ENCODE measurements at regions not wholly inside any gene's neighbourhood (a gene's known extent, or its start where the extent isn't known, plus 50 kb on each side); places are given as distances from the start of the nearest gene placed in this dataset.
A peak's percentile ranks its signal among the peaks of the same experiment; 100 is the strongest.
"Not testable (repeated sequence)": the region's sequence is repeated elsewhere in the genome, so short reads cannot be mapped to it uniquely, and the experiment has no call there.

GRCh38 chr9:41741173-41741572, 388.1 kb downstream of the CNTNAP3B start:
- WGBS, 3 donors = 7 to 12% (median 9%) methylated on average over 3 of the region's 5 CpGs
- not testable (repeated sequence) for H3K9me3 ChIP-seq (ENCODE audit: control insufficient read depth in 2 of 2, insufficient read depth in 1 of 2, low read depth in 1 of 2, low read length in 1 of 2); H3K27me3 ChIP-seq (ENCODE audit: control insufficient read depth in 3 of 3, insufficient read depth in 3 of 3, low read length in 3 of 3); H3K4me1 ChIP-seq (ENCODE audit: control insufficient read depth in 3 of 3, insufficient read depth in 2 of 3, low read depth in 1 of 3, low read length in 2 of 3); FAIRE-seq; DNase-seq; H3K36me3 ChIP-seq (ENCODE audit: control insufficient read depth in 3 of 3, insufficient read depth in 2 of 3, low read depth in 1 of 3, low read length in 3 of 3); H3K4me3 ChIP-seq (ENCODE audit: low read depth in 1 of 3, low read length in 3 of 3)
- H3K27ac ChIP-seq (ENCODE audit: low read depth in 1 of 3, low read length in 2 of 3) = peak overlapping the region in 1 of 3 donors; percentile 24

- FAIRE-seq; H3K9me3 ChIP-seq (ENCODE audit: control insufficient read depth in 2 of 2, insufficient read depth in 1 of 2, low read depth in 1 of 2, low read length in 1 of 2); H3K36me3 ChIP-seq (ENCODE audit: control insufficient read depth in 3 of 3, insufficient read depth in 2 of 3, low read depth in 1 of 3, low read length in 3 of 3); H3K4me3 ChIP-seq (ENCODE audit: low read depth in 1 of 3, low read length in 3 of 3); DNase-seq; H3K27me3 ChIP-seq (ENCODE audit: control insufficient read depth in 3 of 3, insufficient read depth in 3 of 3, low read length in 3 of 3); H3K27ac ChIP-seq (ENCODE audit: low read depth in 1 of 3, low read length in 2 of 3); H3K4me1 ChIP-seq (ENCODE audit: control insufficient read depth in 3 of 3, insufficient read depth in 2 of 3, low read depth in 1 of 3, low read length in 2 of 3): not testable (repeated sequence)
- WGBS, 3 donors = 85 to 95% (median 91%) methylated on average over 5 of the region's 5 CpGs
Observed at GRCh38 chr9:41738681-41739080, 390.5 kb downstream of the CNTNAP3B start.

- not testable (repeated sequence) for H3K27ac ChIP-seq (ENCODE audit: low read depth in 1 of 3, low read length in 2 of 3); H3K36me3 ChIP-seq (ENCODE audit: control insufficient read depth in 3 of 3, insufficient read depth in 2 of 3, low read depth in 1 of 3, low read length in 3 of 3); H3K27me3 ChIP-seq (ENCODE audit: control insufficient read depth in 3 of 3, insufficient read depth in 3 of 3, low read length in 3 of 3); H3K4me1 ChIP-seq (ENCODE audit: control insufficient read depth in 3 of 3, insufficient read depth in 2 of 3, low read depth in 1 of 3, low read length in 2 of 3); DNase-seq; H3K9me3 ChIP-seq (ENCODE audit: control insufficient read depth in 2 of 2, insufficient read depth in 1 of 2, low read depth in 1 of 2, low read length in 1 of 2); FAIRE-seq; H3K4me3 ChIP-seq (ENCODE audit: low read depth in 1 of 3, low read length in 3 of 3)
- WGBS, 3 donors = 80 to 93% (median 82%) methylated on average over 4 to 10 of the region's 13 CpGs
Observed at GRCh38 chr9:41699190-41699589, 430.0 kb downstream of the CNTNAP3B start.

GRCh38 chr9:41697080-41697479, 432.1 kb downstream of the CNTNAP3B start:
- H3K4me1 ChIP-seq (ENCODE audit: control insufficient read depth in 3 of 3, insufficient read depth in 2 of 3, low read depth in 1 of 3, low read length in 2 of 3); H3K4me3 ChIP-seq (ENCODE audit: low read depth in 1 of 3, low read length in 3 of 3); FAIRE-seq; H3K27ac ChIP-seq (ENCODE audit: low read depth in 1 of 3, low read length in 2 of 3); DNase-seq; H3K27me3 ChIP-seq (ENCODE audit: control insufficient read depth in 3 of 3, insufficient read depth in 3 of 3, low read length in 3 of 3); H3K36me3 ChIP-seq (ENCODE audit: control insufficient read depth in 3 of 3, insufficient read depth in 2 of 3, low read depth in 1 of 3, low read length in 3 of 3); H3K9me3 ChIP-seq (ENCODE audit: control insufficient read depth in 2 of 2, insufficient read depth in 1 of 2, low read depth in 1 of 2, low read length in 1 of 2): not testable (repeated sequence)
- 58 to 81% (median 68%) methylated on average over 2 to 3 of the region's 4 CpGs for WGBS, 3 donors

GRCh38 chr9:41679312-41679711, 449.9 kb downstream of the CNTNAP3B start:
- not testable (repeated sequence) for H3K4me3 ChIP-seq (ENCODE audit: low read depth in 1 of 3, low read length in 3 of 3); H3K4me1 ChIP-seq (ENCODE audit: control insufficient read depth in 3 of 3, insufficient read depth in 2 of 3, low read depth in 1 of 3, low read length in 2 of 3); H3K36me3 ChIP-seq (ENCODE audit: control insufficient read depth in 3 of 3, insufficient read depth in 2 of 3, low read depth in 1 of 3, low read length in 3 of 3); H3K27me3 ChIP-seq (ENCODE audit: control insufficient read depth in 3 of 3, insufficient read depth in 3 of 3, low read length in 3 of 3); H3K27ac ChIP-seq (ENCODE audit: low read depth in 1 of 3, low read length in 2 of 3); FAIRE-seq; DNase-seq; H3K9me3 ChIP-seq (ENCODE audit: control insufficient read depth in 2 of 2, insufficient read depth in 1 of 2, low read depth in 1 of 2, low read length in 1 of 2)
- 8 to 52% methylated on average over 17 to 18 of the region's 23 CpGs; no CpG with 5 or more reads in 1 of the 3 donors for WGBS, 3 donors

GRCh38 chr9:41663497-41664036, 465.7 kb downstream of the CNTNAP3B start:
- not testable (repeated sequence) for H3K36me3 ChIP-seq (ENCODE audit: control insufficient read depth in 3 of 3, insufficient read depth in 2 of 3, low read depth in 1 of 3, low read length in 3 of 3); H3K9me3 ChIP-seq (ENCODE audit: control insufficient read depth in 2 of 2, insufficient read depth in 1 of 2, low read depth in 1 of 2, low read length in 1 of 2); H3K4me3 ChIP-seq (ENCODE audit: low read depth in 1 of 3, low read length in 3 of 3); H3K27me3 ChIP-seq (ENCODE audit: control insufficient read depth in 3 of 3, insufficient read depth in 3 of 3, low read length in 3 of 3); FAIRE-seq; H3K27ac ChIP-seq (ENCODE audit: low read depth in 1 of 3, low read length in 2 of 3); H3K4me1 ChIP-seq (ENCODE audit: control insufficient read depth in 3 of 3, insufficient read depth in 2 of 3, low read depth in 1 of 3, low read length in 2 of 3)
- WGBS, 3 donors = 14 to 61% (median 30%) methylated on average over 2 to 20 of the region's 29 CpGs
- DNase-seq = peak in 1 of 2 donors; percentile 17

- not testable (repeated sequence) for FAIRE-seq; H3K4me1 ChIP-seq (ENCODE audit: control insufficient read depth in 3 of 3, insufficient read depth in 2 of 3, low read depth in 1 of 3, low read length in 2 of 3); H3K36me3 ChIP-seq (ENCODE audit: control insufficient read depth in 3 of 3, insufficient read depth in 2 of 3, low read depth in 1 of 3, low read length in 3 of 3); H3K9me3 ChIP-seq (ENCODE audit: control insufficient read depth in 2 of 2, insufficient read depth in 1 of 2, low read depth in 1 of 2, low read length in 1 of 2); H3K27ac ChIP-seq (ENCODE audit: low read depth in 1 of 3, low read length in 2 of 3); H3K4me3 ChIP-seq (ENCODE audit: low read depth in 1 of 3, low read length in 3 of 3); H3K27me3 ChIP-seq (ENCODE audit: control insufficient read depth in 3 of 3, insufficient read depth in 3 of 3, low read length in 3 of 3); DNase-seq
- WGBS, 3 donors = 87 to 90% methylated on average over 1 to 6 of the region's 10 CpGs; no CpG with 5 or more reads in 1 of the 3 donors
Observed at GRCh38 chr9:41658706-41659105, 469.6 kb upstream of the ZNG1F start.

GRCh38 chr9:41658116-41658515, 469.0 kb upstream of the ZNG1F start:
- H3K9me3 ChIP-seq (ENCODE audit: control insufficient read depth in 2 of 2, insufficient read depth in 1 of 2, low read depth in 1 of 2, low read length in 1 of 2); DNase-seq; H3K36me3 ChIP-seq (ENCODE audit: control insufficient read depth in 3 of 3, insufficient read depth in 2 of 3, low read depth in 1 of 3, low read length in 3 of 3); H3K4me1 ChIP-seq (ENCODE audit: control insufficient read depth in 3 of 3, insufficient read depth in 2 of 3, low read depth in 1 of 3, low read length in 2 of 3); H3K27me3 ChIP-seq (ENCODE audit: control insufficient read depth in 3 of 3, insufficient read depth in 3 of 3, low read length in 3 of 3); H3K4me3 ChIP-seq (ENCODE audit: low read depth in 1 of 3, low read length in 3 of 3); FAIRE-seq; H3K27ac ChIP-seq (ENCODE audit: low read depth in 1 of 3, low read length in 2 of 3): not testable (repeated sequence)
- 58 to 77% (median 75%) methylated on average over 1 to 2 of the region's 2 CpGs for WGBS, 3 donors

- 60 to 88% (median 64%) methylated on average over 2 of the region's 2 CpGs for WGBS, 3 donors
- H3K4me1 ChIP-seq (ENCODE audit: control insufficient read depth in 3 of 3, insufficient read depth in 2 of 3, low read depth in 1 of 3, low read length in 2 of 3); DNase-seq; H3K36me3 ChIP-seq (ENCODE audit: control insufficient read depth in 3 of 3, insufficient read depth in 2 of 3, low read depth in 1 of 3, low read length in 3 of 3); H3K27me3 ChIP-seq (ENCODE audit: control insufficient read depth in 3 of 3, insufficient read depth in 3 of 3, low read length in 3 of 3); H3K27ac ChIP-seq (ENCODE audit: low read depth in 1 of 3, low read length in 2 of 3); H3K9me3 ChIP-seq (ENCODE audit: control insufficient read depth in 2 of 2, insufficient read depth in 1 of 2, low read depth in 1 of 2, low read length in 1 of 2); FAIRE-seq; H3K4me3 ChIP-seq (ENCODE audit: low read depth in 1 of 3, low read length in 3 of 3): not testable (repeated sequence)
Observed at GRCh38 chr9:41657141-41657540, 468.0 kb upstream of the ZNG1F start.
